IPS-18a (cell line): ENCODE measurements at regions not wholly inside any gene's neighbourhood (a gene's known extent, or its start where the extent isn't known, plus 50 kb on each side); places are given as distances from the start of the nearest gene placed in this dataset.
"Not testable (repeated sequence)": the region's sequence is repeated elsewhere in the genome, so short reads cannot be mapped to it uniquely, and the experiment has no call there.

Source experiments
- H3K27ac ChIP-seq: one replicate; pipeline ENCODE4 v1.5.1; 2013; ENCODE audit warnings: low read length
- H3K27me3 ChIP-seq: one replicate; pipeline ENCODE4 v1.6.1; 2013; ENCODE audit warnings: mild to moderate bottlenecking, low read length; ENCODE audit not compliant: control insufficient read depth, insufficient read depth
- H3K36me3 ChIP-seq: one replicate; pipeline ENCODE4 v1.6.1; 2013; ENCODE audit warnings: low read depth, low read length; ENCODE audit not compliant: control insufficient read depth
- H3K4me1 ChIP-seq: one replicate; pipeline ENCODE4 v1.6.1; 2013; ENCODE audit warnings: low read depth, low read length; ENCODE audit not compliant: control insufficient read depth
- H3K4me3 ChIP-seq: one replicate; pipeline ENCODE4 v1.5.1; 2013; ENCODE audit warnings: low read length
- H3K9ac ChIP-seq: one replicate; pipeline ENCODE4 v1.6.1; 2013; ENCODE audit warnings: mild to moderate bottlenecking, low read length, moderate library complexity
- H3K9me3 ChIP-seq: one replicate; pipeline ENCODE4 v1.6.1; 2013; ENCODE audit warnings: low read depth, low read length; ENCODE audit not compliant: control insufficient read depth

DNA sequence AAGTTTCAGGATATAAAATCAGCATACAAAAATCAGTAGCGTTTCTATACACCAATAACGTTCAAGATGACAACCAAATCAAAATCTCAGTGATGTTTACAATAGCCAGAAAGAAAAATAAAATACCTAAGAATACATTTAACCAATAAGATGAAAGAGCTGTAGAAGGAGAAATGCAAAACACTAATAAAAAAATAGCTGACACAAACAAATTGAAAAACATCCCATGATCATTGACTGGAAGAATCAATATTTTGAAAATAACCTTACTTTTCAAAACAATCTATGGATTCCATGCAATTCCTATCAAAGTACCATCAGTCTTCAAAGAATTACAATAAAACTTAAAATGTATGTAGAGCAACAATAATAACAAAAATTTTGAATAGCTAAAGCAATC, 1096.3 kb downstream of the FAT4 start:
- no peaks in the 10 kb centered on the region for H3K27me3 ChIP-seq
- H3K4me1 ChIP-seq: no peaks in the 10 kb centered on the region
- H3K9me3 ChIP-seq: no peaks in the 10 kb centered on the region
- H3K36me3 ChIP-seq: no peaks in the 10 kb centered on the region
- no peak overlapping the region for H3K4me3 ChIP-seq
- H3K9ac ChIP-seq: no peak overlapping the region
- no peak overlapping the region for H3K27ac ChIP-seq

DNA sequence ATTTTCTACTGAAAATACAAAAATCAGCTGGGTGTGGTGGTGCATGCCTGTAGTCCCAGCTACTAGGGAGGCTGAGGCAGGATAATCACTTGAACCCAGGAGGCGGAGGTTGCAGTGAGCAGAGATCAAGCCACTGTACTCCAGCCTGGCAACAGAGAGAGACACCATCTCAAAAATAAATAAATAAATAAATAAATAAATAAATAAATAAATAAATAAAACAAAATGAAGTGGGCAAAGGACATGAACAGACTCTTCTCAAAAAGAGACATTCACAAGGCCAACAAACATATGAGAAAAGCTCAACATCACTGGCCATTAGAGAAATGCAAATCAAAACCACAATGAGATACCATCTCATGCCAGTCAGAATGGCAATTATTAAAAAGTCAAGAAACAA, 1097.6 kb downstream of the FAT4 start:
- H3K9me3 ChIP-seq, H3K4me3 ChIP-seq, H3K27me3 ChIP-seq, H3K36me3 ChIP-seq, H3K4me1 ChIP-seq, H3K27ac ChIP-seq, H3K9ac ChIP-seq: not testable (repeated sequence)

- no peaks in the 10 kb centered on the region for H3K9me3 ChIP-seq
- H3K9ac ChIP-seq: no peak overlapping the region
- no peaks in the 10 kb centered on the region for H3K4me1 ChIP-seq
- no peaks in the 10 kb centered on the region for H3K27me3 ChIP-seq
- H3K36me3 ChIP-seq: no peaks in the 10 kb centered on the region
- H3K4me3 ChIP-seq: no peak overlapping the region
- no peak overlapping the region for H3K27ac ChIP-seq
Measured at GRCh38 chr4:126414741-126415140, 1100.0 kb downstream of the FAT4 start.

DNA sequence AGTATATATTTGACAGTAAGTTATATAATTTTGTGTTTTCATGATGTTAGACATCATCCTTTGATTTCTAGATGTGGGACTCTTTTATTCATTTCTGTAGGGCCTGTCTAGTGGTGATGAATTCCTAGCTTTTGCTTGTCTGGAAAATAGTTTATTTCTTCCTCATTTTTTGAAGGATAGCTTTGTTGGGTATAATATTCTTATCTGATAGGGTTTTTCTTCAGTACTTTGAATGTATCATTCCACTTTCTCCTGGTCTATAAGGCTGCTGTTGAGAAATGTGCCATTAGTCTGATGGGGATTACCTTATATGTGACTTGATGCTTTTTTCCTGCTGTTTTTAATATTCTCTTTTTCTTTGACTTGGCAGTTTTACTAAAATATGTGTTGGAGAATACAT, 1104.5 kb downstream of the FAT4 start:
- Histone ChIP-seq H3K4me1 (no peaks in the 10 kb centered on the region), H3K27ac (no peak overlapping the region), H3K36me3 (no peaks in the 10 kb centered on the region), H3K9ac (no peak overlapping the region), H3K9me3 (no peaks in the 10 kb centered on the region), H3K4me3 (no peak overlapping the region), H3K27me3 (no peaks in the 10 kb centered on the region)

- H3K4me1 ChIP-seq: no peaks in the 10 kb centered on the region
- no peak overlapping the region for H3K9ac ChIP-seq
- H3K27me3 ChIP-seq: no peaks in the 10 kb centered on the region
- no peak overlapping the region for H3K4me3 ChIP-seq
- no peaks in the 10 kb centered on the region for H3K36me3 ChIP-seq
- H3K27ac ChIP-seq: no peak overlapping the region
- H3K9me3 ChIP-seq: no peaks in the 10 kb centered on the region
Measured at GRCh38 chr4:126427853-126428252, 1113.1 kb downstream of the FAT4 start.

GRCh38 chr4:126431049-126431448, 1116.3 kb downstream of the FAT4 start:
- Histone ChIP-seq H3K27ac (no peak overlapping the region), H3K4me3 (no peak overlapping the region), H3K36me3 (no peaks in the 10 kb centered on the region), H3K27me3 (no peaks in the 10 kb centered on the region), H3K9me3 (no peaks in the 10 kb centered on the region), H3K4me1 (no peaks in the 10 kb centered on the region), H3K9ac (no peak overlapping the region)

GRCh38 chr4:126435491-126435890, 1120.7 kb downstream of the FAT4 start:
- Histone ChIP-seq H3K9me3 (no peaks in the 10 kb centered on the region), H3K9ac (no peak overlapping the region), H3K4me3 (no peak overlapping the region), H3K36me3 (no peaks in the 10 kb centered on the region), H3K4me1 (peaks cover 15% of the 10 kb centered on the region), H3K27ac (no peak overlapping the region), H3K27me3 (no peaks in the 10 kb centered on the region)

- Histone ChIP-seq H3K27ac (no peak overlapping the region), H3K36me3 (no peaks in the 10 kb centered on the region), H3K4me1 (peaks cover 16% of the 10 kb centered on the region), H3K27me3 (no peaks in the 10 kb centered on the region), H3K9me3 (no peaks in the 10 kb centered on the region), H3K9ac (no peak overlapping the region), H3K4me3 (no peak overlapping the region)
Measured at GRCh38 chr4:126440297-126440696, 1125.5 kb downstream of the FAT4 start.

DNA sequence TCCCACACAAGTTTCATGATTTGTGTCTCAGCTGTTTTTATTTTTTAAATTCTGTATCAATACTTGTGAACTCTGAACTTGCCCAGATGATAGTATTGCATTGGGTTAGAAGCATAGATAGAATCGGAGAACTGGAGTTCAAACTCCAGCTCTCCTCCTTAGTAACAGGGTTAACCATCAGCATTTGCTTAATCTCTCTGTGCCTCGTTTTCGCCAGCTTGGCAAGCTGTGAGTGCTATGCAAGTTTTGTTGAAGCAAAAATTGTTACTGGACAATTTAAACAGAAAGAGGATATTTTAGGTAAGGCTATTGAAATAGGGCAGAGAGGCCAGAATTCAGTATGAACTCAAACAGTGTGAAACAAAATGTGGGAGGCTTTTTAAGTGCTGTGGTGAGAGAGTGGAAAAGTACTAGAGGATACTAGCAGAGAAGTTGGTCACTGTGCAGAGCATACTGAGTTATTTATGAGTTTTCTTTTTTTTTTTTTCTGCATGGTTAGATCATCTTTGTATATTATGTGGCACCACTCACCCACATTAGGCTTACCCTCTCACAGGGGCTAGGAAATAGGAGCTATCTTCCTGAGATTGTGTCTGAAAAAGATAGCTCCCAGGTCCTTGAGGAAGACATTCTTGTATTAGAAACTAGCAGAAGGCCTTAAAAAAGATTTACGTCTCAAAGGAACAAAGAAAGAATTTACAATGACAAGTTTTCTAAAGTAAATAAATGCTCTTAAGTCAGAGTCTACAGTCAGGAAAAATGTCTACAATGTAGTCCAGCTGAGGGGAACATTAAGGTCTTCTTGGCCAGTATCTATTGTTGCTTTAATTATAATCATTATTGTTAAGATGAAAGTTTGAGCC, 1126.6 kb downstream of the FAT4 start:
- no peaks in the 10 kb centered on the region for H3K36me3 ChIP-seq
- H3K27me3 ChIP-seq: no peaks in the 10 kb centered on the region
- H3K4me1 ChIP-seq: peaks cover 23% of the 10 kb centered on the region
- H3K4me3 ChIP-seq: no peak overlapping the region
- no peak overlapping the region for H3K9ac ChIP-seq
- no peaks in the 10 kb centered on the region for H3K9me3 ChIP-seq
- no peak overlapping the region for H3K27ac ChIP-seq

- H3K9ac ChIP-seq: no peak overlapping the region
- H3K9me3 ChIP-seq: no peaks in the 10 kb centered on the region
- H3K27me3 ChIP-seq: no peaks in the 10 kb centered on the region
- peaks cover 21% of the 10 kb centered on the region for H3K4me1 ChIP-seq
- no peak overlapping the region for H3K4me3 ChIP-seq
- H3K27ac ChIP-seq: no peak overlapping the region
- H3K36me3 ChIP-seq: no peaks in the 10 kb centered on the region
Measured at GRCh38 chr4:126445596-126445995, 1130.8 kb downstream of the FAT4 start.

DNA sequence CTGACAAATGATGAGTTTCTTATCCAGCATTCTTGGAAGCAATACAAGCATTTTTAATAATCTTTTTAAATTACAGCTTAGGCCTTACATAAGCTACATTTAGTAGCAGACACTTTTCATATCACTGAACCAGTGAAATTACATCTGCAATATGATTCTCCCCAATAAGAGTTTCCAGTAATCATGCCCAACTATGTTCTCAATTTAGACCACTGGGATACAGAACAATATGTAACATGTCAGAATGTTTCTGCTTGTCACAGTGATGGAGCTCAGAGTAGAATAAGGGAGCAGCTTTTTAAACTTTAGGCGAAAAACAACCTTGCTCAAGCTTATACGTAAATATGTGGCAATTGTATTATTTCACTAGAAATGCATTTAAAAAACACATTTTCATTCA, 1132.2 kb downstream of the FAT4 start:
- Histone ChIP-seq H3K27me3 (no peaks in the 10 kb centered on the region), H3K27ac (no peak overlapping the region), H3K36me3 (no peaks in the 10 kb centered on the region), H3K4me1 (peaks cover 21% of the 10 kb centered on the region), H3K4me3 (no peak overlapping the region), H3K9ac (no peak overlapping the region), H3K9me3 (no peaks in the 10 kb centered on the region)

- peaks cover 21% of the 10 kb centered on the region for H3K4me1 ChIP-seq
- H3K9ac ChIP-seq: no peak overlapping the region
- H3K27ac ChIP-seq: no peak overlapping the region
- no peaks in the 10 kb centered on the region for H3K27me3 ChIP-seq
- H3K36me3 ChIP-seq: no peaks in the 10 kb centered on the region
- no peak overlapping the region for H3K4me3 ChIP-seq
- no peaks in the 10 kb centered on the region for H3K9me3 ChIP-seq
Measured at GRCh38 chr4:126448086-126448845, 1133.5 kb downstream of the FAT4 start.
